ENCODE measurements at regions not wholly inside any gene's neighbourhood (a gene's known extent, or its start where the extent isn't known, plus 50 kb on each side); places are given as distances from the start of the nearest gene placed in this dataset.

DNA sequence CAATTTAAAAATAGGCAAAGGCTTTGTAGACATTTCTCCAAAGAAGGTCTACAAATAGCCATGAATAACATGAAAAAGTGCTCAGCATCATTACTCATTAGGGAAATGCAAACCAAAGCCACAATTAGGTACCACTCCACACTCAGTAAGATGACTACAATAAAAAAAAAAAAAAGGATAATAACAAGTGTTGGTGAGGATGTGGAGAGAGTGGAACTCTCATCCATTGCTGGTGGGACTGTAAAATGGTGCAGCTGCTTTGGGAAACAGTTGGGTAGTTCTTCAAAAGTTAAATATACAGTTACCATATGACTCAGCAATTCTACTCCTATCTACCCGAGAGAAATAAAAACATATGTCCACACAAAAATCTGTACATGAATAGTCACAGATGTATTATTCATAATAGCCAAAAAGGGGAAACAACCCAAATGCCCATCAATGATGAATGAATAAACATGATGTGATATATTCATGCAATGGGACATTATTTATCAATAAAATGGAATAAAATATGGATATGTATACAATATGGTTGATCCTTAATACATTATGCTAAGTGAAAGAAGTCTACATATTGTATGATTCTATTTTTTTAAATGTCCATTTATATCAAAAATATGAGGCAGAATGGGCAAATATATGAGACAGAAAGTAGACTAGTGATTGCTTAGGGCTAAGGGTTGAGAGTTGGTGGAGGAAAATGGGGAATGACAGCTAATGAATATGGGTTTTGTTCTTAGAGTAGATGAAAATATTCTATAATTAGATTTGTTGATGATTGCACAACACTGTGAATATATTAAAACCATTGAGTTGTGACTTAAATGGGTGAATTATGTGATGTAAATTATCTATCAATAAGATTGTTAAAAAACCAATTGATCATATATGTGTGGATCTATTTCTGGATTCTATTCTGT is 66.1 kb upstream of the SMAD3 start:
- no peak for DNase-seq (ENCODE audit: low read depth)

DNA sequence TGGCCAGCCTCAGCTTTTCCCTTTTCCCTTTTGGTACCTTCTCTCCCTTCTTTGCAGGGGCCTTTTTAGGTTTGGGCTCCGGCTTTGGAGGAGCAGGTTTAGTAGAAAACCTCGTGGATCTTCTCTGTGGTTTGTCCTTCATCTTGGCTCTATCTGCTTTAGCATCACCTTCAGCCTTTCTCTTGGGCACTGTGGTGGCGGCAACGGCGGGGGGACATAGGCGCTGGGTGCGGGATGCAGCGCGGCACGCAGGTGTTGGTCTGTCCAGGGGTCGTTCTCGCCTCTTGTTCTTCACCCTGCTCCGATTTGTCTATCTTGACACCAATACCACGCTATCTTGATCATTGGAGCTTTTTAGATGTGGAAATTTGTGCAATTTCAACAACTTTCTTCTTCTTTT is 64.5 kb upstream of the SMAD3 start:
- DNase-seq (ENCODE audit: low read depth): no peak

DNA sequence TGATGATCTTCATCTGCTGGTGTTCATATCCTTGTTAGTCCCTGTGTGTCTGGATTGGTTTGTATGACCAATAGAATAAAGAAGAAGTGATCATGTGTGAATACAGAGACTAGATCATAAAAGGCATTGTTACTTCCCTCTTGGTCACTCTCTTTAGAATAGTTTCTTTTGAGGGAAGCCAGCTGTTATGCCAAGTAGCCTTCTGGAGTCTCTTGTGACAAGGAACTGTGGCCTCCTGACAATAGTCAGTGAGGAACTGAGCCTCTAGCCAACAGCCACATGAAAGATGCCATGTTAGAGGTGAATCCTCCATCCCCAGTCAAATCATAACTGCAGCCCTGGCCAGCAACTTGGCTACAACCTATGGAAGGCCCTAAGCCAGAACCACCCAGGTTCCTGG is 63.0 kb upstream of the SMAD3 start:
- no peak for DNase-seq (ENCODE audit: low read depth)

DNA sequence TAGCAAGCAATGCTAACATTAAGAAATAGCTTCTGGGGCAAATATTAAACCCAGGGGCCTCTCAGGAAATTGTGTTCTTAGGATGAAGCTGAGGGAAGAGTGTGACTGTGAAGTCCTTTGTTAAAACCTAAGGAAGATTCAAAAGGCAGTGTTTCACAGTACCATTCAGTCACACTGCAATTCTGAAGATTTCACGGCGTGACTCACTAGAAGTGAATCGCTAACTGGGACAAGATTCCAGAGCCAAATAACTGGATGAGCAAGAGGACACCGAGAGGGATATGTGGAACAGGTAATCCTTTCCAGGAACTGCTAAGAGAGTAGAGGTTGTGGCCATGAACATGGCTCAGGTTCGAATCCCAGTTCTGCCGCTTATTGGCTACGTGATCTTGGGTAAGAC is 61.8 kb upstream of the SMAD3 start:
- DNase-seq (ENCODE audit: low read depth): no peak

DNA sequence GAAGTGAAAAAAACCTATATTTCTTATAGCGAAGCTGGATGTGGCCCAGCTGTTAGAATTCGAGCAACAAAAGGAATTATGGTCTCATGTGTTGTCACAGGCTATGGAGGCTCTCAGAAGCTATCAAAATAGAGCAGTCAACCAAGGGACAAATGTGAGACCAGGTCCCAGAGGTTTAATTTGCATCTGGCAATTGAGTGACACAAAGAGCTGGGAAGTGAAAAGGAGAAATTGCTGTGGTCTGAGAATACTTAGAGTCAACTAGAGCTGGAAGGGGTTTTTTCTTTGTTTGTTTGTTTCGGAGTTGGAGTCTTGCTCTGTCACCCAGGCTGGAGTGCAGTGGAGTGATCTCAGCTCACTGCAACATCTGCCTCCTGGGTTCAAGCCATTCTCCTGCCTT is 61.3 kb upstream of the SMAD3 start:
- no peak for DNase-seq (ENCODE audit: low read depth)

DNA sequence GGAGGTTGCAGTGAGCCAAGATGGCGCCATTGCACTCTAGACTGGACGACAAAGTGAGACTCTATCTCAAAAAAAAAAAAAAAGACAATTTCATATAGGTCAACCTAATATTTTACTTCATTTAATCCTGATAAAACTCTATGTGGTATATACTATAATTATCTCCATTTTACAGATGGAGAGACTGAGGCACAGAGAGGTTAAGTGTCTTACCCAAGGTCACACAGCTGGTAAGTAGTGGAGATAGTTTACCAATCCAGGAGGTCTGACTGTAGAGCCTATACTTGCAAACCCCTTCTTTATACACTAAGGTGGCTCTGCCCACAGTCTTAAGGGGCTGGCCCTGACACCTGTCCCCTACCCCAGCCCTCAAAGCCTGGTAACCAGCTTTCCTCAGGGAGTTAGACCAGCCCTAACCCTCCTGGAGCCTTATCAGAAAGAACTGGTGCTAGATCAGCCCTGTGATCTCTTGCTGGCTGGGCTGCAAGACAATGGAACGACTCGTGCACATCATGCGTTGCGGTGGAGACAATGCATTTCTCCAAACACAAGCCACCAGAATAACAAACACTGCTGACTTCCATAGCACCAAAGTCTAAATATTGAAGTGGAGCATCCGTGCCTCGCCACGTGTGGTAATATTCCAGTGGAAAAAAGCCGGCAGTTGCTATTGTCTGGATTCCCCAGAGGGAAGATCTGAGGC is 60.0 kb upstream of the SMAD3 start:
- no peak for DNase-seq (ENCODE audit: low read depth)

DNA sequence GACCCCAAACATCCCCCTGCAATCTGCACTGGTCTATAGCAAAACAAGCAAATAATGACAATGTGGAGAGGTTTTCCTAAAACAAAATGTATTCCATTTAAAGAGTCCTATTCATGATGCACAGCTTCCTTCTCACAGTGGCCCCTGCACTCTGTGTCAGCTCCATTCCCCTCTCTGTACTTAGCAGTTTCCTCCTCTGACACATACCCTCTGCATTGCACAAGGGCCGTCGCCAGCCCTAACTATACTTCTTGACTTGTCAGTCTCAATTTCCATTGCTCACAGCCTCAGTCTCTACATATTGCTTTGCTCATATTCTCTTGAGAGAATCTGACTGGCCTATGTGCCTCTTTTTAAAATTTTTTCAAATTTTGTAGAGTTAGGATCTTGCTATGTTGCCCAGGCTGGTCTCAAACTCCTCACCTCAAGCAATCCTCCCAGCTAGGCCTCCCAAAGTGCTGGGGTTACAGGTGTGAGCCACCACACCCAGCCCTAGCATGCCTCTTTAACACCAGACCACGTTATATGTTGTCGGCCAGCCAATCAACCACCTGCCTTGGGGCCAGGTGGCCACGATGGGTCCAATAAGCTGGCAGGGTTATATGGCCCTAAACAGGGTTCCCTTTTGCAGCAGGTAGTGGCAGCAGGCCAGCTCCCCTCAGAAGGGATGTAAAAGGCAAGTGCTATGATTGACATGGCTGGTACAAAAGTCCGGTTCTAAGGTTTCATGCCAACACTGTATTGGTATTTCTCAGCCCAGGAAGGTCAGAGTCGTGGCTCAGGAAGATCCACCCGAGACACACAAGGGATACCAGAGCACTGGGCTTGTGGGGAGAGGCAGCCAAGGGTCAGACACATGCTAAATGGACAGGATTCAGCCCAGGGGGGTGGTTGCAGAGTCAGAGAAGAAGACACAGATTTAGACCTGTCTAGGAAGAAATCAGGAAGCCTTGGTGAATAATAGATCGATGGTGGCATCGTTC is 59.0 kb upstream of the SMAD3 start:
- DNase-seq (ENCODE audit: low read depth): no peak

DNA sequence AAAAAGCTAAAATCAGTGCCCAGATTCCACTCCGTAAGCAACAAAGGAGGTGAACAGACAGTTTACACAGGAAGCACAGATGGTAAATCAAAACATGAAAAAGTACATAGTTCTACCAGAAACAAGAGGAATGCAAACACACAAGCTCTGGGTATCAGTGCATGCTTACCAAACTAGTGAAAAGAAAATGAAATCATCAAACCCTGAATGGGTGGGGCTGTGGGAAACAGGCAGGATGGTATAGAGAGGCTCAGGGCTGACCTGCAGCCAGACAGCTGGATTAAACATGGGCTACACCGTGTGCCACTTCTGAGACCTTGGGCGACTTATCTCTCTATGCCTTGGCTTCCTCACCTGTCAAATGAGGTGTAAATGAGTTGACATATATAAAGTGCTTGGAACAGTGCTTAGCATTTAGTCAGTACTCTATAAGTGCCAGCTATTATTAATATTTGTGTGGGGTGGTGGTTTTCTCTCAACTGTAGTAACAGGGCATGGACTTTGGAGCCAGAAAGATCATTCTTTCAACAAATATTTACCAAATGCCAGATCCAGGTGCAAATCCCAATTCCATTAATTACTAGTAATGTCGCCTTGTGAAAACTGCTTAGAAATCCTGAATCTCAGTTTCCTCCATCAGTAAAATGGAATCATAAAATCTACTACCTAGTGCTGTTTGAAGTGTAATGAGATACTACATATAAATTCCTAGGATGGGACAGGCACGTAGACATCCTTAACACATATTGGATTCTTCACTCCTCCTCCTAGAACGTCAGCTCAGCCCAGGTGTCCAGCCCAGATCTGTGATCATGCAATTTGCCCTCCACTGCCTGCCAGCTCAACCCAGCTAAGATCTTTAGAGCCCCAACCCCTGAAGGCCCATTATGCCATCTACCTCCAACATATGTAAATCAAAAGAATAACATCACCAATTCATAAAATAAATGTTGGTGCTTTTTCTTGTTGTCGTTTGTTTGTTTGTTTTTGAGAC is 55.5 kb upstream of the SMAD3 start:
- DNase-seq (ENCODE audit: low read depth): no peak

DNA sequence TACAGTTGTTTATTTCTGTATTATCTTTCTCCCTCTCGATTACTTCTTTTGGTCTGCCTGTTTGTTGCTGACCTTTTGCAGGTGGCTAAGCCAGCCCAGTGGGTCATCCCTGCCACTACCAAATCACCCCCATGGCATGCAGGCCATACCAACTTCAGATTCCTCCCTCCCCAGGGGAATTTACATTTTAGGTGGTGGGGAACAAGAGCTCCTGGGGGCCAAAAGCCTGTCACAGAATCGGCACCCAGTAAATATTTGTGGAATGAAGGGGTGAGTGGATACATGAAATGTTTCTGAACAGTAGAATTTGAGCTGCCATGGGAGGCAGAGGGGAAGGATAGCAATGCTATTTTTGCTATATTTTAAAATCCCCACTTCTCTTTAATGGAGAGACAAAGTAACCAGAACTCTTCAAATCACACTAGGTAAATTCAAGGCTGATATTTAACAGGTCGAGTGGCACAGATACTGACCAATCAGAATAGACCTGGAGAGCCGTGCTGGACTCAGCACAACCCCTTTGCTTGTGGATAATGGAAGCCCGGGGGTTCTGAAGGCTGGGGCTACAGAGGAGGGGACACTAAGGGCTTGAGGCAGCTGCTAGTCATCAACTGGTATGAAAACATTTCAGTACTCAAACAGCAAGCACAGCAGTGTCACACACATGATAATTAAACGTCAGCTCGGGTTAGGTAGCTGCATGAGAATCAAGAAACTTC is 54.3 kb upstream of the SMAD3 start:
- DNase-seq (ENCODE audit: low read depth): no peak

DNA sequence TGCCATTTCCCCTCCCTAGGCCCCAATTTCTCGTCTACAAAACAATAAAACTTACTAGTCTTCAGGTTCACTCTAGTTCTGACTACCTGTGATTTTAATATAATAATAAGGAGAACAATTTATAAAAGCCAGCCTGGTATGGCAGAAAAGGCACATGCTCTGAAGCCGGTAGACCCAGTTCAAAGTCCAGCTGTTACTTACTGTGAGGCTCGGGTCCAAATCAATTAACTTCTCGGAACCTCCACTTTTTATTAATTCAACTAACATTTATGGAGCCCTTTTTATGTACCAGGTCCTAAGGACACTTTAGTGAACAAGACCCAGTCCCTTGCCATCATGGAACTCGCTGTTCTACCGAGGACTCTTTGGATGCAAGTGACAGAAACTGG is 53.8 kb upstream of the SMAD3 start:
- no peak for DNase-seq (ENCODE audit: low read depth)

DNA sequence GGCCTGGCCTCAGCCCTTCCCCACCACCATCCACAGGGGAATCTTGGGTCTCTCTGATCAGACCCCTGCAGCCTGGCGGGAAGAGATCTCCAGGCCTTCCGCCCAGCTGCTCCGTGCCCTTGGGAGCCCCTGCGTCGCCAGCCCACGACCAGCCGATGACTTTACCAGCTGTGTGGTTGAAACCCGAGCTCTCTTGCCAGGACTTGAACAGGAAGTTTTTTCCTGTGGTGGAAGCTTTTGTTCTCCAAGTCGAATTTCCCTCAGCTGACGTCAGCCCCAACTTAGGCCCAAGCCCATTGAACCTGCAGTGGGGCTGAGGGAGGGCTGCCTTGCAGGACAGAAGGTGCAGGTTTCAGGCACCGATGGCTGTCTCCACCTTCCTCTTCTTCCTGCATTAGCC is 51.7 kb upstream of the SMAD3 start:
- DNase-seq (ENCODE audit: low read depth): no peak

Data from forelimb muscle (tissue), 1 donor.